Kidney (tissue), 13 donors: ENCODE measurements at regions not wholly inside any gene's neighbourhood (a gene's known extent, or its start where the extent isn't known, plus 50 kb on each side); places are given as distances from the start of the nearest gene placed in this dataset.

ENCODE experiments used
- DNase-seq, 5 donors: peaks; one replicate each; pipeline ENCODE4 v3.0.0-alpha.2; 2013 to 2020
- FAIRE-seq: peaks from 2 replicates; lab custom pipeline; 2012; peaks lifted over from hg19 to GRCh38; lab: Jason Lieb, UNC
- H3K27ac ChIP-seq, 2 donors: one replicate each; pipeline ENCODE4 v1.7.0; 2013; ENCODE audit warnings: low read depth in 2 of 2, low read length in 2 of 2, inconsistent platforms in 1 of 2
- H3K27me3 ChIP-seq: one replicate; pipeline ENCODE4 v1.7.1; 2013; ENCODE audit warnings: low read length, inconsistent platforms; ENCODE audit not compliant: control insufficient read depth, insufficient read depth
- H3K36me3 ChIP-seq, 3 donors: one replicate each; pipeline versions ENCODE4 v1.7.0 to v1.7.1; 2013; ENCODE audit warnings: low read length in 3 of 3, control low read depth in 1 of 3, inconsistent platforms in 1 of 3; ENCODE audit not compliant: insufficient read depth in 3 of 3, control insufficient read depth in 2 of 3
- H3K4me1 ChIP-seq, 3 donors: one replicate each; pipeline versions ENCODE4 v1.7.0 to v1.7.1; 2013; ENCODE audit warnings: low read length in 3 of 3, inconsistent platforms in 1 of 3, low read depth in 1 of 3; ENCODE audit not compliant: control insufficient read depth in 2 of 3, insufficient read depth in 2 of 3
- H3K4me3 ChIP-seq, 3 donors: one replicate each; pipeline versions ENCODE4 v1.7.0 to v1.8.1; 2013; ENCODE audit warnings: low read length in 3 of 3, control low read depth in 1 of 3, inconsistent platforms in 1 of 3
- H3K9ac ChIP-seq, 3 donors: one replicate each; pipeline versions ENCODE4 v1.7.0 to v1.7.1; 2013; ENCODE audit warnings: low read length in 3 of 3, control low read depth in 1 of 3, inconsistent platforms in 1 of 3
- H3K9me3 ChIP-seq, 3 donors: one replicate each; pipeline versions ENCODE4 v1.7.0 to v1.7.1; 2013; ENCODE audit warnings: low read length in 3 of 3, control low read depth in 1 of 3, inconsistent platforms in 1 of 3; ENCODE audit not compliant: control insufficient read depth in 2 of 3, insufficient read depth in 1 of 3
- intact Hi-C: fragments of 100-400 bp; cut with DNase I; formaldehyde crosslinking; loops from one replicate; pipeline ENCODE4 v1.11.1; 2022
- TF ChIP-seq, protein P1 (sequence below): IDR thresholded peaks from 3 replicates; pipeline ENCODE4 v1.5.1; 2012; ENCODE audit warnings: mild to moderate bottlenecking, moderate library complexity, borderline replicate concordance; ENCODE audit not compliant: insufficient read depth; ENCODE audit errors: extremely low read depth
- donor health status: control.
- donor health status: control.
- donor health status: control.
- donor health status: control.
- donor health status: control.
- donor health status: DM: yes; HTN: yes; CAD: no.
- donor health status: Normal renal cell carcinoma (clear cell type).

DNA sequence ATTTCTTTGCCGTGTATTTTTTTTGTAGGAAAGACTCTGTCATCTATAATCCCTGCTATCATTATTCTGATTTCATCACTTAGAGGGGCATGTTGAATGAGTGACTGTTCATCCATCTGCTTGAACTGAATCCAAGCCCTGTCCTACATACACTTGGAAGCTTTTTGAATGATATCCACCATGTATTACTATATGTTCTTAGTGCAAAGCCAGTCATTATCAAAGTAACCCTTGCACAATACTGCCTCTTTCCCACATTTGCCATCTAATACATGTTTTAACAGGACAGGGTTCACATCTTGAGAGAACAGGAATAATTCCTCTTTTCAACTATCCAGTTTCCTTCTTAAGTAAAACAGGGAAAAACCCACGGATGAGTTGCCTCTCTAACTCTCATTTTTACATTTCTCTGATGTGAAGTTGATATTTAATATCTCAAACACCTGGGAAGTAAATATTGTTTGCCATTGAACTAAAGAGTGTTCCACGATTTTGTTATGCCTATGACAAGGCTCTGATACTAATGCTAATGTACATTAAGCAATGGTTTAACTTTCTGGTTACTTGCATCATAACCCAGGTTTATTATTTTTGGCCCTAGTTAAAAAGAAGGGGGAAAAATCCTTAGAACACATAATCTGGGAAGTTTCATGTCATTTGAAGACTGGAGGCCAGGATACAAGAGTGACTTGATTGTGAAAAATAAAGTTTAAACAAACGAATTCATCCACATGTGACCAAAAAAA, 103.7 kb upstream of the TARS1 start:
- Histone ChIP-seq H3K9ac (no peak overlapping the region), H3K9me3 (no peaks in the 10 kb centered on the region), H3K4me3 (no peak overlapping the region), H3K27ac (no peak overlapping the region), H3K4me1 (peaks cover 0 to 3% (median 0%) of the 10 kb centered on the region in 3 donors), H3K27me3 (no peaks in the 10 kb centered on the region), H3K36me3 (no peaks in the 10 kb centered on the region)
- intact Hi-C loops = no loop called here
- no peak for DNase-seq
- no peak for FAIRE-seq
- TF ChIP-seq, protein P1, sequence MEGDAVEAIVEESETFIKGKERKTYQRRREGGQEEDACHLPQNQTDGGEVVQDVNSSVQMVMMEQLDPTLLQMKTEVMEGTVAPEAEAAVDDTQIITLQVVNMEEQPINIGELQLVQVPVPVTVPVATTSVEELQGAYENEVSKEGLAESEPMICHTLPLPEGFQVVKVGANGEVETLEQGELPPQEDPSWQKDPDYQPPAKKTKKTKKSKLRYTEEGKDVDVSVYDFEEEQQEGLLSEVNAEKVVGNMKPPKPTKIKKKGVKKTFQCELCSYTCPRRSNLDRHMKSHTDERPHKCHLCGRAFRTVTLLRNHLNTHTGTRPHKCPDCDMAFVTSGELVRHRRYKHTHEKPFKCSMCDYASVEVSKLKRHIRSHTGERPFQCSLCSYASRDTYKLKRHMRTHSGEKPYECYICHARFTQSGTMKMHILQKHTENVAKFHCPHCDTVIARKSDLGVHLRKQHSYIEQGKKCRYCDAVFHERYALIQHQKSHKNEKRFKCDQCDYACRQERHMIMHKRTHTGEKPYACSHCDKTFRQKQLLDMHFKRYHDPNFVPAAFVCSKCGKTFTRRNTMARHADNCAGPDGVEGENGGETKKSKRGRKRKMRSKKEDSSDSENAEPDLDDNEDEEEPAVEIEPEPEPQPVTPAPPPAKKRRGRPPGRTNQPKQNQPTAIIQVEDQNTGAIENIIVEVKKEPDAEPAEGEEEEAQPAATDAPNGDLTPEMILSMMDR = no peak

DNA sequence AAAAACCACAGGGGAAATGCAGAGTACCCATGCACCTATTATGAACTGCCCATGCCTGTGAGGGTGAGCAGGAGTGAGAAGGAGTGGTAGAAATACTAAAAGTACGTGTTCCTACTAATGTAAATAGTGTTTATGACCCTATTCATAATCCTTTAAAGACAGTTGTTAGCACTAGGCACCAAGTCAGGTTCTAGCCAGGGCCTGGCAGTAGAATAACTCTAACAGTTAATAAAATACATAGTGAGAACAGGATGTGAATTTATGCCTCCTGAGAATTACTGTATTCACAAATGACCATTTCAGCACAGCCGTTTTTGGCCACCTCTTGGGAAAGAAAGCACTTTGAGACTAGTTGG, 103.2 kb upstream of the TARS1 start:
- no peaks in the 10 kb centered on the region for H3K27me3 ChIP-seq
- peaks cover 0 to 3% (median 0%) of the 10 kb centered on the region in 3 donors for H3K4me1 ChIP-seq
- no peak overlapping the region for H3K4me3 ChIP-seq
- no peaks in the 10 kb centered on the region for H3K9me3 ChIP-seq
- intact Hi-C loops = no loop called here
- H3K9ac ChIP-seq = no peak overlapping the region
- H3K36me3 ChIP-seq = no peaks in the 10 kb centered on the region
- TF ChIP-seq, protein P1 = no peak
- DNase-seq (no peak), FAIRE-seq (no peak)
- no peak overlapping the region for H3K27ac ChIP-seq

DNA sequence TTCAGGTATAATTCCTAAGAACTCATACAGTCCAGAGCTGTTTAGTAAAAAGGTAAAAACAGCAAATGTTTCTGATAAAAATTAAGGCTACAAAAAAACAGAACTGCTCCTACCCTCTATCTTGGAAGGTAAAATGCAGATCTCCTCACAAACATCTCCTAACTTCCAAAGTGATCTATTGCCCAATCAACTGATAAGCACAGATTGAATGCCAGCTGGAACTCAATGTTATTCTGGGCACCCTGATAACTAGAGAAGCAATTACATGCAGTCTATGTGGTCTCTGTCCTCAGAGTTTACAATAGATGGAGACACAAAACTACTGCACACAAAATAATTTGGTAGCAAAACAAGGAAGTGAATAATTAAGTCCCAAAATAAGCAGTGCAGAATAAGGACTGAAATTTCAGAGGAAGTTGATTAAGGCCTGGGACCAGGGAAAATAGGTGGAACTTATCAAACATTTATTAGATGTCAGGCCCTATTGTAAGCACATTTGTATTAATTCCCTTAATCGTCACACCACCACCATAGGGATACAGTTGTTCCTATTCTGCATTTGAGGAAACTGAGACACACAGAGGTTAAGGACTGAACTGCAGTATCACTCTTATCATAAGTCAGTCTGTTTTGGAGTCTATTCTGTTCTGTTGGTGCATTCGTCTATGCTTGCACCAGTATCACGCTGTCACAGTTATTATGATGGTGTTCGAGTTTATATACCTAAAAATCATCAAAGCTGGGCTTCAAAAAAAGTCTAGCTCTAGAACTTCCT, 102.2 kb upstream of the TARS1 start:
- DNase-seq (no peak), FAIRE-seq (no peak)
- Histone ChIP-seq H3K9me3 (no peaks in the 10 kb centered on the region), H3K9ac (no peak overlapping the region), H3K27ac (no peak overlapping the region), H3K4me3 (no peak overlapping the region), H3K36me3 (no peaks in the 10 kb centered on the region), H3K27me3 (no peaks in the 10 kb centered on the region), H3K4me1 (peaks cover 0 to 3% (median 0%) of the 10 kb centered on the region in 3 donors)
- TF ChIP-seq, protein P1 = no peak
- intact Hi-C loops = no loop called here
